ENCODE measurements at regions not wholly inside any gene's neighbourhood (a gene's known extent, or its start where the extent isn't known, plus 50 kb on each side); places are given as distances from the start of the nearest gene placed in this dataset.

DNA sequence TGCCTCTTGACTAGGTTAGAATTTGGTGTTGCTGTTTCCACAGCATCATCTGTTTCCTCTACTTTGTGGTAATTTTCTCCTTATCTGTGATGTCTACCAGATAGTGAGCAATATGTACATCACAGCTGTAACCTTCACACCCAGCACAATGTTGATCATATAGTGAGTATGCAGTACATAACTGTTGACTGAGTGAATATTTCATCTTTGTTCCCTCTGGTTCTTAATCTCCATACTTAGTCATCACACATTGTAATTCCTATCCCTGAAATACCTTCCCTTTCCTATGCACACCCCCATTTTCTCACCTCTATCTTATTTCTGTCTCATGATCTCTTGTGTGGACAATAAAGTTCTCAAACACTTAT, 115.9 kb downstream of the KIF4B start:
- Histone ChIP-seq H3K9me3 (ENCODE audit: control insufficient read depth, insufficient read depth, low read depth, low read length) (no peaks in the 10 kb centered on the region), H3K27ac (ENCODE audit: low read length) (no peak overlapping the region), H3K36me3 (ENCODE audit: control insufficient read depth, insufficient read depth, low read length) (no peaks in the 10 kb centered on the region), H3K27me3 (ENCODE audit: control insufficient read depth, insufficient read depth, low read length) (peaks cover 6% of the 10 kb centered on the region), H3K4me1 (ENCODE audit: control insufficient read depth, insufficient read depth, low read length) (no peaks in the 10 kb centered on the region), H3K4me3 (ENCODE audit: low read depth in 2 of 2, low read length in 2 of 2) (no peak overlapping the region)
- no TSS peak for BruUV-seq (replicated peaks)
- peak; percentile 7 for DNase-seq (ENCODE audit: low read depth, low spot score)
- in situ Hi-C loops (cut with HindIII; ENCODE audit: low pct_unique_long_range_greater_than_20kb, low sequenced_read_pairs) (no loop called here), intact Hi-C loops (cut with micrococcal nuclease; ENCODE audit: unreplicated experiment) (no loop called here)
- no peak for ATAC-seq
- CTCF ChIA-PET, result no interaction called here
- no peak for TF ChIP-seq SIN3A (IDR thresholded peaks at IDR 0.05; ENCODE audit: borderline replicate concordance, insufficient read depth, low read depth, low read length)
- TF ChIP-seq, protein P1, sequence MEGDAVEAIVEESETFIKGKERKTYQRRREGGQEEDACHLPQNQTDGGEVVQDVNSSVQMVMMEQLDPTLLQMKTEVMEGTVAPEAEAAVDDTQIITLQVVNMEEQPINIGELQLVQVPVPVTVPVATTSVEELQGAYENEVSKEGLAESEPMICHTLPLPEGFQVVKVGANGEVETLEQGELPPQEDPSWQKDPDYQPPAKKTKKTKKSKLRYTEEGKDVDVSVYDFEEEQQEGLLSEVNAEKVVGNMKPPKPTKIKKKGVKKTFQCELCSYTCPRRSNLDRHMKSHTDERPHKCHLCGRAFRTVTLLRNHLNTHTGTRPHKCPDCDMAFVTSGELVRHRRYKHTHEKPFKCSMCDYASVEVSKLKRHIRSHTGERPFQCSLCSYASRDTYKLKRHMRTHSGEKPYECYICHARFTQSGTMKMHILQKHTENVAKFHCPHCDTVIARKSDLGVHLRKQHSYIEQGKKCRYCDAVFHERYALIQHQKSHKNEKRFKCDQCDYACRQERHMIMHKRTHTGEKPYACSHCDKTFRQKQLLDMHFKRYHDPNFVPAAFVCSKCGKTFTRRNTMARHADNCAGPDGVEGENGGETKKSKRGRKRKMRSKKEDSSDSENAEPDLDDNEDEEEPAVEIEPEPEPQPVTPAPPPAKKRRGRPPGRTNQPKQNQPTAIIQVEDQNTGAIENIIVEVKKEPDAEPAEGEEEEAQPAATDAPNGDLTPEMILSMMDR (IDR thresholded peaks at IDR 0.05), result no peak
- POLR2A ChIA-PET, result no interaction called here

DNA sequence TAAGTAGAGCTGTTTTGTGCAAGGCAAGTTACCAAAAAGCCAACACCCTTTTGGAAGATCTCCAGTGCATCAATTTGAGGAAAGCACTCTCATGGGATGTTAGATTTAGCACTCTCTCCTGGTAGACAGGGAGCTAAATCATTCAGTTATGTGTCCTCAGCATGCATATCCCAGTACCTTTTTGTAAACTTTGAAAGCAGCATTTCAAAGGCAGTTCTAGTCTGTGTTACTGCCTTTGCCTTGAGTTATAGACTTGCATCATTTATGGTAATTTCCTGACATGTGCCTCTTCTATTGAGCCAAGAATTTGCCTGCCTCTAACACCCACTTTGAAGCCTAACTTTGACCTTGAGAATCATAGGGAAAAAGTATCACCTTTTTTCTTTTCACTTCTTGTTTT, 120.6 kb downstream of the KIF4B start:
- TF ChIP-seq SIN3A (IDR thresholded peaks at IDR 0.05; ENCODE audit: borderline replicate concordance, insufficient read depth, low read depth, low read length) (no peak), TCF7L2 (IDR thresholded peaks at IDR 0.05; ENCODE audit: low read depth, low read length) (no peak), POLR2AphosphoS5 (IDR thresholded peaks at IDR 0.05; ENCODE audit: low read depth, low read length) (no peak)
- TF ChIP-seq, protein P1 (IDR thresholded peaks at IDR 0.05), result no peak
- TF ChIP-seq, protein P2, sequence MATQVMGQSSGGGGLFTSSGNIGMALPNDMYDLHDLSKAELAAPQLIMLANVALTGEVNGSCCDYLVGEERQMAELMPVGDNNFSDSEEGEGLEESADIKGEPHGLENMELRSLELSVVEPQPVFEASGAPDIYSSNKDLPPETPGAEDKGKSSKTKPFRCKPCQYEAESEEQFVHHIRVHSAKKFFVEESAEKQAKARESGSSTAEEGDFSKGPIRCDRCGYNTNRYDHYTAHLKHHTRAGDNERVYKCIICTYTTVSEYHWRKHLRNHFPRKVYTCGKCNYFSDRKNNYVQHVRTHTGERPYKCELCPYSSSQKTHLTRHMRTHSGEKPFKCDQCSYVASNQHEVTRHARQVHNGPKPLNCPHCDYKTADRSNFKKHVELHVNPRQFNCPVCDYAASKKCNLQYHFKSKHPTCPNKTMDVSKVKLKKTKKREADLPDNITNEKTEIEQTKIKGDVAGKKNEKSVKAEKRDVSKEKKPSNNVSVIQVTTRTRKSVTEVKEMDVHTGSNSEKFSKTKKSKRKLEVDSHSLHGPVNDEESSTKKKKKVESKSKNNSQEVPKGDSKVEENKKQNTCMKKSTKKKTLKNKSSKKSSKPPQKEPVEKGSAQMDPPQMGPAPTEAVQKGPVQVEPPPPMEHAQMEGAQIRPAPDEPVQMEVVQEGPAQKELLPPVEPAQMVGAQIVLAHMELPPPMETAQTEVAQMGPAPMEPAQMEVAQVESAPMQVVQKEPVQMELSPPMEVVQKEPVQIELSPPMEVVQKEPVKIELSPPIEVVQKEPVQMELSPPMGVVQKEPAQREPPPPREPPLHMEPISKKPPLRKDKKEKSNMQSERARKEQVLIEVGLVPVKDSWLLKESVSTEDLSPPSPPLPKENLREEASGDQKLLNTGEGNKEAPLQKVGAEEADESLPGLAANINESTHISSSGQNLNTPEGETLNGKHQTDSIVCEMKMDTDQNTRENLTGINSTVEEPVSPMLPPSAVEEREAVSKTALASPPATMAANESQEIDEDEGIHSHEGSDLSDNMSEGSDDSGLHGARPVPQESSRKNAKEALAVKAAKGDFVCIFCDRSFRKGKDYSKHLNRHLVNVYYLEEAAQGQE (IDR thresholded peaks at IDR 0.05; ENCODE audit: insufficient read depth in 1 of 2, low read depth in 2 of 2, low read length in 1 of 2), result no peak
- intact Hi-C loops (cut with micrococcal nuclease; ENCODE audit: unreplicated experiment), result no loop called here
- CTCF ChIA-PET, result no interaction called here

More for the DNA sequence above, 120.6 kb downstream of the KIF4B start:
- no TSS peak for BruUV-seq (replicated peaks)
- Histone ChIP-seq H3K9me3 (ENCODE audit: control insufficient read depth, insufficient read depth, low read depth, low read length) (no peaks in the 10 kb centered on the region), H3K4me3 (ENCODE audit: low read depth in 2 of 2, low read length in 2 of 2) (no peak overlapping the region), H3K4me1 (ENCODE audit: control insufficient read depth, insufficient read depth, low read length) (no peaks in the 10 kb centered on the region), H3K27me3 (ENCODE audit: control insufficient read depth, insufficient read depth, low read length) (peaks cover 5% of the 10 kb centered on the region), H3K36me3 (ENCODE audit: control insufficient read depth, insufficient read depth, low read length) (no peaks in the 10 kb centered on the region), H3K27ac (ENCODE audit: low read length) (no peak overlapping the region)
- in situ Hi-C loops (cut with HindIII; ENCODE audit: low pct_unique_long_range_greater_than_20kb, low sequenced_read_pairs), result no loop called here
- no peak for ATAC-seq
- no peak for DNase-seq (ENCODE audit: low read depth, low spot score)
- POLR2A ChIA-PET, result no interaction called here
